ENCODE measurements at regions not wholly inside any gene's neighbourhood (a gene's known extent, or its start where the extent isn't known, plus 50 kb on each side); places are given as distances from the start of the nearest gene placed in this dataset.

DNA sequence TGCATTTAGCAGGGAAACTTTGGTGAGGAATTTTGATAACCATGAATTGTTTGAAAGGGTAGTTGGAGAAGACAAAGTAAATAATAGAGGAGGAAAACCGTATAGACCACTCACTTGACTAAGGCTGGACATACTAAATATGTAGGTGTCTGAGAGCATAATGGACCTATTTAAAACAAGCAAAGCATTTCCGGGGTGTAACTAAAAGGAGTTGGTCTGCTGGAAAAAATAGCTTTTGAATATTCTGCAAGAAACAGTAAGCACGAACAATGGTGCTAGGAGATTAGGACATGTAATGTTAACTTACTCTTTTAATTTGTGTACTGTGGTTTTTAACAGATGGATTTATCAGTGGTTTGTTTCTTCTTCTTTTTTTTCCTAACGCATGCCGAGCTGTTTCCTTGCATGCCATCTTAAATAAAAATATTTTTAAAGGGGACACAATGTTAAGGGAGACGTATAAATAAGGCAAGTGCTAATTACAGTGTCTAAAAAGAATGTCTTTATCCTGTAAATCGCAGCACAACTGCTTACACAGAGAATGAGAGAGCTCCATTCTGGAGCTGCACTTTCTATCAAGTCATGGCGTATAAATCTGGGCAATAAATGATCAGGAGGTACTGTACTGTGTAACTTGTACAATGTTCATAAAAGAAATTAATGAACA, 492.1 kb downstream of the LMO4 start:
- DNase-seq (no peak), ATAC-seq (ENCODE audit: low read depth in 2 of 2) (no peak)
- Mint-ChIP-seq H3K36me3 (no peaks in the 10 kb centered on the region), H3K4me1 (no peaks in the 10 kb centered on the region), H3K27ac (no peak overlapping the region), H3K4me3 (no peak overlapping the region), H3K27me3 (no peaks in the 10 kb centered on the region), H3K9me3 (peaks cover 0 to 5% (median 2%) of the 10 kb centered on the region in 7 donors)
- H3K27ac ChIP-seq (ENCODE audit: insufficient read depth, low read length, poor library complexity, severe bottlenecking) = no peak overlapping the region
- no peaks in the 10 kb centered on the region for H3K4me1 ChIP-seq (ENCODE audit: control insufficient read depth, insufficient read depth, low read length, poor library complexity, severe bottlenecking)
- no peaks in the 10 kb centered on the region for H3K27me3 ChIP-seq (ENCODE audit: control insufficient read depth, insufficient read depth, low read length)
- no peak overlapping the region for H3K4me3 ChIP-seq (ENCODE audit: low read depth, low read length)
- H3K9me3 ChIP-seq (ENCODE audit: control insufficient read depth in 2 of 2, low read length in 2 of 2) = no peaks in the 10 kb centered on the region
- no peaks in the 10 kb centered on the region for H3K36me3 ChIP-seq (ENCODE audit: control insufficient read depth, insufficient read depth, low read length)

DNA sequence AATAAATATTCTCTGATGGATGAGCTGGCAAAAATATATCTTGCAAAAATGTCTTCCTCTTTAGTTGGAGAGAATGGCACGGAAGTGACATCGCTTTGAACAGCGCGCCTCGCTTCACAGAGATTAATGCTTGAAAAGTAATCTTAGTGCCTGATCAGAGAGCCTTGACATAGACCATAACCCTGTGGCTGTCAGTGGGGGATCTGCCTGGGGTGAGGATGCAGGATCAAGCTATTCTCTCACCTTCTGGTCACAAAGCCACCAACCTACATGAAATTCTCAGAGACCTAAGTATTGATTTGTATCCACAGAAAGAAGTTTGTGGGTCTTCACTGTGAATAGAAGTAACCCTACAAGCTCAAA, 492.6 kb downstream of the LMO4 start:
- ATAC-seq (ENCODE audit: low read depth in 2 of 2) (no peak), DNase-seq (no peak)
- no peaks in the 10 kb centered on the region for H3K27me3 ChIP-seq (ENCODE audit: control insufficient read depth, insufficient read depth, low read length)
- peaks cover 0 to 5% (median 2%) of the 10 kb centered on the region in 7 donors for H3K9me3 Mint-ChIP-seq
- H3K27ac Mint-ChIP-seq = no peak overlapping the region
- no peak overlapping the region for H3K27ac ChIP-seq (ENCODE audit: insufficient read depth, low read length, poor library complexity, severe bottlenecking)
- no peak overlapping the region for H3K4me3 Mint-ChIP-seq
- H3K27me3 Mint-ChIP-seq = no peaks in the 10 kb centered on the region
- H3K4me1 ChIP-seq (ENCODE audit: control insufficient read depth, insufficient read depth, low read length, poor library complexity, severe bottlenecking) = no peaks in the 10 kb centered on the region
- H3K9me3 ChIP-seq (ENCODE audit: control insufficient read depth in 2 of 2, low read length in 2 of 2) = no peaks in the 10 kb centered on the region
- H3K4me1 Mint-ChIP-seq = no peaks in the 10 kb centered on the region
- no peak overlapping the region for H3K4me3 ChIP-seq (ENCODE audit: low read depth, low read length)
- H3K36me3 Mint-ChIP-seq = no peaks in the 10 kb centered on the region
- H3K36me3 ChIP-seq (ENCODE audit: control insufficient read depth, insufficient read depth, low read length) = no peaks in the 10 kb centered on the region

DNA sequence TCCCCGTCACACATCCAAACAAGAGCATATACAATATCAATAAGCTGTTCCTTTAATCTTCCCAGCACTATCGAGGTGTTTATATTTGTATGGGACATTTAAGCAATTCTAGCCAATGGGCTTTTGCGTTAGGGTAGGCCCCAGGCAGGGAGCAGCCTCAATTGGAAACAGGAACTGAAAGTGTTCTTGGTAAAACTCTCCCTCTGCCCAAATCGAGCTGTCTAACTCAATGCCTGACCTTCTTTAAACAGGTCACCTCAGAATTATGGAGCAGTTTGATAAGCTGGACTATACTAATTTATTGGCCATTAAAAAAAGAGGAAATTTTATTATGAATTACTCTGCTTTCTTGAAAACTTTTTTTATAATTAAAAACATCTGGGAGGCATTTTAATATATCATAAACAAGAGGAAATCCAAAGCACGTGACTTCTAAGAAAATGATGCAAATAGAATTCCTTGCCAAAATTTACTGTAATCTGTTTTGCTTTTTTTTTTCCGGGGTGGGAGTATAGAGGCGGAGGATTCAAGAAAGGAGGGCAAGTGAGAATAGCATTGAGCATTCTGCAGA, 498.1 kb downstream of the LMO4 start:
- no peak for ATAC-seq (ENCODE audit: low read depth in 2 of 2)
- no peak overlapping the region for H3K27ac ChIP-seq (ENCODE audit: insufficient read depth, low read length, poor library complexity, severe bottlenecking)
- H3K36me3 Mint-ChIP-seq = no peaks in the 10 kb centered on the region
- H3K27ac Mint-ChIP-seq = no peak overlapping the region
- H3K27me3 Mint-ChIP-seq = no peaks in the 10 kb centered on the region
- DNase-seq = no peak
- H3K4me1 Mint-ChIP-seq = no peaks in the 10 kb centered on the region
- peaks cover 1 to 6% (median 3%) of the 10 kb centered on the region in 7 donors for H3K9me3 Mint-ChIP-seq
- H3K4me3 Mint-ChIP-seq = no peak overlapping the region
- H3K4me3 ChIP-seq (ENCODE audit: low read depth, low read length) = no peak overlapping the region
- no peaks in the 10 kb centered on the region for H3K9me3 ChIP-seq (ENCODE audit: control insufficient read depth in 2 of 2, low read length in 2 of 2)
- no peaks in the 10 kb centered on the region for H3K36me3 ChIP-seq (ENCODE audit: control insufficient read depth, insufficient read depth, low read length)
- no peaks in the 10 kb centered on the region for H3K27me3 ChIP-seq (ENCODE audit: control insufficient read depth, insufficient read depth, low read length)
- no peaks in the 10 kb centered on the region for H3K4me1 ChIP-seq (ENCODE audit: control insufficient read depth, insufficient read depth, low read length, poor library complexity, severe bottlenecking)

DNA sequence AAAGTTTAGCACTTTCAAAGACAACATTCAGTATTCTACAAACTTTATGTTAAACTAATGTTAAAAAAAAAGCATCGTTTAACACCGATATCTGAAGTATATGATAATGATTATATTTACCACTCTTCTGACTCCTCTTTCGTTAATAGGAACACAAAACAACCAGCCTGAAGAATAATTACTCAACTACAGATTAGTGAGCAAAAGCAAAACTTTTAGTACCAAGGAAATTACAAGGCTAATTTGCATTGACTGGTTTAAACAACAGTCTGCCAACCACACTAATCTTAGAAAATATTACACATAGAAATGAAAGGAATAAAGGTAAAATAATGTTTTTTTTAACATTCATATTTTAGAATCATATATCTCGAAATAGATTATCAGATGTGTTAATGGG, 500.7 kb downstream of the LMO4 start:
- Histone ChIP-seq H3K27me3 (ENCODE audit: control insufficient read depth, insufficient read depth, low read length) (no peaks in the 10 kb centered on the region), H3K4me1 (ENCODE audit: control insufficient read depth, insufficient read depth, low read length, poor library complexity, severe bottlenecking) (no peaks in the 10 kb centered on the region), H3K4me3 (ENCODE audit: low read depth, low read length) (no peak overlapping the region), H3K36me3 (ENCODE audit: control insufficient read depth, insufficient read depth, low read length) (no peaks in the 10 kb centered on the region), H3K9me3 (ENCODE audit: control insufficient read depth in 2 of 2, low read length in 2 of 2) (no peaks in the 10 kb centered on the region), H3K27ac (ENCODE audit: insufficient read depth, low read length, poor library complexity, severe bottlenecking) (no peak overlapping the region)
- peaks cover 0 to 4% (median 3%) of the 10 kb centered on the region in 7 donors for H3K9me3 Mint-ChIP-seq
- ATAC-seq (ENCODE audit: low read depth in 2 of 2) = no peak
- H3K27me3 Mint-ChIP-seq = no peaks in the 10 kb centered on the region
- no peaks in the 10 kb centered on the region for H3K4me1 Mint-ChIP-seq
- H3K36me3 Mint-ChIP-seq = no peaks in the 10 kb centered on the region
- H3K4me3 Mint-ChIP-seq = no peak overlapping the region
- no peak for DNase-seq
- no peak overlapping the region for H3K27ac Mint-ChIP-seq

DNA sequence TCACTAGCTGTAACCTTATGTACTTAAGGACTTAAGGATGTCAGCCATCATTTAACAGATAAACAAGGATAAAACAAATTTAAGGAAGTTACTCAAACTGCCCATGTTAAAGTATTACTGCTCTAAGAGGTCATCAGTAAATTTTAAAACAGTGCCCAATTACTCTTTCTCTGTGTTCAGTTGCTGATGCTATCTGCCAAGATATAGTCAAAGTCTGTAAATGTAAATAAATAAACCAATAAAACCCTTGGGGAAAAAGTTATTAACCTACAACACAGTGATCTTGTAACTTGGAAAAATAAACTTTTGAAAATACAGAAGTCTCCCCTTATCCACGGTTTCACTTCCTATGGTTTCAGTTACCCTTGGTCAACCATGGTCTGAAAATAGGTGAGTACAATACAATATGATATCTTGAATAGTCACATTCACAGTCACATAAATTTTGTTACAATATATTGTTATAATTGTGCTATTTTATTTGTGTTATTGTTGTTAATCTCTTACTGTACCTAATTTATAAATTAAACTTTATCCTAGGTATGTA, 501.8 kb downstream of the LMO4 start:
- Histone ChIP-seq H3K4me1 (ENCODE audit: control insufficient read depth, insufficient read depth, low read length, poor library complexity, severe bottlenecking) (no peaks in the 10 kb centered on the region), H3K27ac (ENCODE audit: insufficient read depth, low read length, poor library complexity, severe bottlenecking) (no peak overlapping the region), H3K4me3 (ENCODE audit: low read depth, low read length) (no peak overlapping the region), H3K9me3 (ENCODE audit: control insufficient read depth in 2 of 2, low read length in 2 of 2) (no peaks in the 10 kb centered on the region), H3K36me3 (ENCODE audit: control insufficient read depth, insufficient read depth, low read length) (no peaks in the 10 kb centered on the region), H3K27me3 (ENCODE audit: control insufficient read depth, insufficient read depth, low read length) (no peaks in the 10 kb centered on the region)
- Mint-ChIP-seq H3K27ac (no peak overlapping the region), H3K9me3 (peaks cover 0 to 4% (median 2%) of the 10 kb centered on the region in 7 donors), H3K27me3 (no peaks in the 10 kb centered on the region), H3K4me1 (no peaks in the 10 kb centered on the region), H3K4me3 (no peak overlapping the region), H3K36me3 (no peaks in the 10 kb centered on the region)
- ATAC-seq (ENCODE audit: low read depth in 2 of 2) (no peak), DNase-seq (no peak)

DNA sequence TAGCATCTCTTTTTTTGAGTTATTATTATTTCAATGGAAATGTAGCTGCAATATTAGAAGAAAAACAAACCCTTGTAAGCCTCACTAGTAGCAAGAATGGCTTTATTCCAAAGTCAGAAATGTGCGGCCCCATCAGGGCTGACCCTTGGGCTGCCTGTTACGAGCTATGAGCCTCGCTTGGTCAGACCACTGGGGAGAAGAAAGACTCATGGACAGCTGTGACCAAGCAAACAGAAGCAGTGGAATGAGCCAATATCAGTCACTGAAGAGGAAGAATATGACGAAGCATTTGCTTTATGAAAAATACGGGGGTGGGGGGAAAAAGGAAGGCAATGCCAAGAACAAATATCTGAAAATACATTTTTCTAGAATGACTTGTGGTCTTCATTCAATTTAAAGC, 504.5 kb downstream of the LMO4 start:
- H3K4me3 ChIP-seq (ENCODE audit: low read depth, low read length) = no peak overlapping the region
- Mint-ChIP-seq H3K9me3 (peaks cover 0 to 4% (median 2%) of the 10 kb centered on the region in 7 donors), H3K4me1 (no peaks in the 10 kb centered on the region), H3K36me3 (no peaks in the 10 kb centered on the region), H3K27me3 (no peaks in the 10 kb centered on the region), H3K27ac (no peak overlapping the region), H3K4me3 (no peak overlapping the region)
- H3K27me3 ChIP-seq (ENCODE audit: control insufficient read depth, insufficient read depth, low read length) = no peaks in the 10 kb centered on the region
- DNase-seq (no peak), ATAC-seq (ENCODE audit: low read depth in 2 of 2) (no peak)
- H3K27ac ChIP-seq (ENCODE audit: insufficient read depth, low read length, poor library complexity, severe bottlenecking) = no peak overlapping the region
- H3K9me3 ChIP-seq (ENCODE audit: control insufficient read depth in 2 of 2, low read length in 2 of 2) = no peaks in the 10 kb centered on the region
- no peaks in the 10 kb centered on the region for H3K4me1 ChIP-seq (ENCODE audit: control insufficient read depth, insufficient read depth, low read length, poor library complexity, severe bottlenecking)
- H3K36me3 ChIP-seq (ENCODE audit: control insufficient read depth, insufficient read depth, low read length) = no peaks in the 10 kb centered on the region

DNA sequence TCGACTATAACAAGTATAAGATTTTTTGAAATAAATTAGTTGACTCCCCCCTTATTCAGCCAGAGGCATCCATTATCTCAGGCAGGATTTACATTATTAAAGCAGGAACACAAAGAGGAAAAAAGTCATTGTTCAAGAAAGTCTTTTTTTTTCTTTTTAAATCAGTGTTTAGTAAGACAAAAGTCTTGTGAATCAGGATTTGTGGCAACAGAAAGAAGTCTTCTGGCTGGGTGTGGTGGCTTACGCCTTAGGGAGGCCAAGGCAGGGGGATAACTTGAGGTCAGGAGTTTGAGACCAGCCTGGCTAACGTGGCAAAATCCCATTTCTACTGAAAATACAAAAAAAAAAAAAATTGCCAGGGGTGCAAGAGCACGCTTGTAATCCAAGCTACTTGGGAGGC, 505.5 kb downstream of the LMO4 start:
- no peaks in the 10 kb centered on the region for H3K36me3 Mint-ChIP-seq
- DNase-seq = no peak
- no peak overlapping the region for H3K27ac ChIP-seq (ENCODE audit: insufficient read depth, low read length, poor library complexity, severe bottlenecking)
- H3K4me3 ChIP-seq (ENCODE audit: low read depth, low read length) = no peak overlapping the region
- no peaks in the 10 kb centered on the region for H3K36me3 ChIP-seq (ENCODE audit: control insufficient read depth, insufficient read depth, low read length)
- H3K4me1 Mint-ChIP-seq = no peaks in the 10 kb centered on the region
- peaks cover 0 to 4% (median 0%) of the 10 kb centered on the region in 7 donors for H3K9me3 Mint-ChIP-seq
- H3K27me3 Mint-ChIP-seq = no peaks in the 10 kb centered on the region
- H3K4me1 ChIP-seq (ENCODE audit: control insufficient read depth, insufficient read depth, low read length, poor library complexity, severe bottlenecking) = no peaks in the 10 kb centered on the region
- no peak for ATAC-seq (ENCODE audit: low read depth in 2 of 2)
- H3K9me3 ChIP-seq (ENCODE audit: control insufficient read depth in 2 of 2, low read length in 2 of 2) = no peaks in the 10 kb centered on the region
- no peak overlapping the region for H3K4me3 Mint-ChIP-seq
- H3K27me3 ChIP-seq (ENCODE audit: control insufficient read depth, insufficient read depth, low read length) = no peaks in the 10 kb centered on the region
- no peak overlapping the region for H3K27ac Mint-ChIP-seq

DNA sequence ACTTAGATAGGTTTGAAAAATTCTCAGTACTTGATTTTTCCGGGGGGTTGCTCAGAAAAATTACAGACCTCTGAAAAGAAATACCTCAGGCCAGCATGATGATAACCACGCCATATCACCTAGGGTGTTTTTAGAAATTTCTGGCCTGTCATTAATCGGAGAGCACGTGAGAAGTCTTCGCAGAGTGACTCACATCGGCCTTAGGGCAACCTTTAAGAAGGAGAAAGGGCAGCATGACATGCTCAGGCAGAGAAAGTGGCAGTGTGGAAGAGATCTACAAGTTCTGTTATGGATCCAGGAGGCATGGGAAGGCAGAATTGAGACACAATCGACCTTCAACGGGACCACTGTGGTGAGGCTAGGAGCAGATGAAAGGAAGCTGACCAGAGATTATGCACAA, 506.3 kb downstream of the LMO4 start:
- DNase-seq (no peak), ATAC-seq (ENCODE audit: low read depth in 2 of 2) (no peak)
- Mint-ChIP-seq H3K9me3 (peaks cover 0 to 4% (median 0%) of the 10 kb centered on the region in 7 donors), H3K27me3 (no peaks in the 10 kb centered on the region), H3K4me1 (no peaks in the 10 kb centered on the region), H3K4me3 (no peak overlapping the region), H3K36me3 (no peaks in the 10 kb centered on the region), H3K27ac (no peak overlapping the region)
- Histone ChIP-seq H3K4me3 (ENCODE audit: low read depth, low read length) (no peak overlapping the region), H3K36me3 (ENCODE audit: control insufficient read depth, insufficient read depth, low read length) (no peaks in the 10 kb centered on the region), H3K4me1 (ENCODE audit: control insufficient read depth, insufficient read depth, low read length, poor library complexity, severe bottlenecking) (no peaks in the 10 kb centered on the region), H3K27ac (ENCODE audit: insufficient read depth, low read length, poor library complexity, severe bottlenecking) (no peak overlapping the region), H3K9me3 (ENCODE audit: control insufficient read depth in 2 of 2, low read length in 2 of 2) (no peaks in the 10 kb centered on the region), H3K27me3 (ENCODE audit: control insufficient read depth, insufficient read depth, low read length) (no peaks in the 10 kb centered on the region)

Data from CD4-positive, CD25-positive, alpha-beta regulatory T cell (primary cell).